NK-92 treated with Interleukin-12 subunit alpha and Interleukin-12 subunit beta, amount 100 ng/mL, for 24 hours (cell line): ENCODE measurements at regions not wholly inside any gene's neighbourhood (a gene's known extent, or its start where the extent isn't known, plus 50 kb on each side); places are given as distances from the start of the nearest gene placed in this dataset.

Experiments used
- DNase-seq: peaks from one replicate; lab custom pipeline; 2025; lab: John Stamatoyannopoulos, UW

DNA sequence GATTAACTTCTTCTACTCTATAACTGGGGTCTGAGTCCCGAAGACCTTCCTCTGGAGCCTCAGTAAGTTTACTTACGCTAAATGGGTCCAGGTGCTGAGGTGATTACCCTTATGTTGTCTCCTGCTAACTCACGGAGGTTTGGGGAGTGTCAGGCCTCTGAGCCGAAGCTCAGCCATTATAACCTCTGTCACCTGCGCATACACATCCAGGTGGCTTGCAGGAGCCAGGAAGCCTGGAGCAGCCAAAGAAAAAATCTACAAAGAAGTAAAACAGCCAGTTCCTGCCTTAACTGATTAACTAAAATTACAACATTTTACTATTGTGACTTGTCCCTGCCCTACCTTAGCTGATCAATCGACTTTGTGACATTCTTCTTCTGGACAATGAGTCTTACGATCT is 350.7 kb downstream of the GLRX3 start:
- DNase-seq: no peak

DNA sequence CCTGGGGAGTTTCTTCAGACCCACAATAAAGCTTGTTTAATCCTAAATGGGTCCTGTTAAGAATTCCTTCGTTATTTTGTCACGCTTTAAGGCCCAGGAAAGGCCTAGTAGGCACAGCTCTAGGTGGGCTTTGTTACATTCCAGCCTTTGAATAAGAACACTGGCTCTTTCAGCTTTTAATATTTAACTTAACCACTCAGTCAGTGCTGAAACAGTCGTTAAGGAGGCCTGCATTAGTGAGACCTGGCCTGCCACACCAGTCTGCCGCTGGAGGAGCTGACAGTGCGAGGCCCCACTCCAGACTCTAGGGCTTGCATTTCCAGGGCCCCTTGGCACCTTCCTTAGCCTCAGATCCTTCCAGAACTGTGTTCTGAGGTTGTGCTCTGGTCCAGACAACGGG is 351.4 kb downstream of the GLRX3 start:
- no peak for DNase-seq

DNA sequence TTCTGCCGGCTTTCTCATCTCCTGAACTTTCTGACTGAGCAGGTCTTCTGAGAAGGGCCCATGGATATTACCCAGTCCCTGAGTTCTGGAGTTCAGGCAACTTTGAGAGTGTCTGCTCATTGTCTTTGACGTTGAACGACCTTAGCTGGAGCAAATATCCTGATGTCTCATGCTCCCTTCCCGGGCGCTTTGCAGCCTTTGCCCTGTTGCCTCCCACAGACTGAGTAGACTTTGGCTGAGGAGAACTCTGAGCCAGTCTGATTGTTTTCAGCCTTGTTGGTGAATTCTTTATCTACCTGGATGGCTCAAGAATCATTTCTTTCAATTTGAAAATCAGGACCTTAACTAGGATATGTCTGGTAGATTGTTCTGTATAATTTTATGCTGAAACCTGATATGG is 353.7 kb downstream of the GLRX3 start:
- DNase-seq: no peak

- DNase-seq: no peak
Observed at GRCh38 chr10:130491011-130491692, 355.0 kb downstream of the GLRX3 start.

GRCh38 chr10:130491693-130492050 is 355.5 kb downstream of the GLRX3 start:
- no peak for DNase-seq

- no peak for DNase-seq
Observed at GRCh38 chr10:130492266-130492934, 356.2 kb downstream of the GLRX3 start.

DNA sequence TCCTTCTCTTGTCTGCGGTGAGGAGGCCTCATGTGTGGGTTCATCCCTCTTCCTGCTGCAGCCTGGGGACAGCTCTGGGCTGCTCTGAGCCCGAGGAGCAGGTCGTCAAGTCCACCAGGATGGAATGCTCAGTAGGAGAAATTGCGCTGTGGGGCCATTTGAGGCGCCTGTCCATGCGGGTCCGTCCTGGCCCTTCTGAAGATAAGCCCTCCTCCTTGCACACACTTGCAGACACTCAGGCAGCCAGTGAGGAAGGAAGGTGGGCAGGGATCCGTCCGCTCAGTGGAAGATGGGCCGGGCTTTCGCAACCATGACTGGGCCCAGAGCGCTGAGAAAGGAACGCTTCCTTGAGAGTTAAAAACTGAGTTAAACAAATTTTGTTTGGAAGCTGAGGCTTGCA is 356.8 kb downstream of the GLRX3 start:
- DNase-seq: no peak

DNA sequence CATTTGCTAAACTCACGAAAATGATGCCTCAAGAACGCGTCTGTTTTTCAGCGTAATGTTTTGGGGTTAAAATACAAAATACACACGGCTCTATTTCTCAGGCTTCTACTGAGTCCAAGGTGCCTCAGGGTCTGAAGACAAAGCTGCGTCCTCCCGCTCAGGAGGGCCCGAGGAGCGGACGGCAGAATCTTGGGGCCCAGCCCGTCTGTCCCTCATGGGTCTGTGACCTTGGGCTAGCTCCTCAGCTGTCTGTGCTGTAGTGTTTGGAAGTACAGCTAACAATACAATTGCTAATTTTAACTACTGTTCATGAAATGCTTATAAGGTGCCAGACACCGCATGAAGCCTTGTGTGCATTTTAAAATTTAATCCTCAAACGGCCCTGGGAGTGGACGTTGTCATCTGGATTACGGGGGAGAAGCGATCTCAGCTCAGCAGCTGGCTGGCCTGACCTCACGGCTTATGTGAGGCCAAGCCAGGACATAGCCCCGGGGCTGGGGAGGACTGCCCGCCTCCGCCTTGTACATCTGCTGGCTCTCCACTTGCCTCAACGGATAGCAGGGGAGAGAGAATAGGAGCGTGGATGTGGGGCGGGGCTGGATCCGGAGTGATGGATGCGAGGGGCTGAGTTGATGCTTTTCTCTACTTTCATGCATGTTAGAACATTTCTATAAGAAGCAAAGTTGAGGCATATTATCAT is 357.4 kb downstream of the GLRX3 start:
- DNase-seq: no peak

DNA sequence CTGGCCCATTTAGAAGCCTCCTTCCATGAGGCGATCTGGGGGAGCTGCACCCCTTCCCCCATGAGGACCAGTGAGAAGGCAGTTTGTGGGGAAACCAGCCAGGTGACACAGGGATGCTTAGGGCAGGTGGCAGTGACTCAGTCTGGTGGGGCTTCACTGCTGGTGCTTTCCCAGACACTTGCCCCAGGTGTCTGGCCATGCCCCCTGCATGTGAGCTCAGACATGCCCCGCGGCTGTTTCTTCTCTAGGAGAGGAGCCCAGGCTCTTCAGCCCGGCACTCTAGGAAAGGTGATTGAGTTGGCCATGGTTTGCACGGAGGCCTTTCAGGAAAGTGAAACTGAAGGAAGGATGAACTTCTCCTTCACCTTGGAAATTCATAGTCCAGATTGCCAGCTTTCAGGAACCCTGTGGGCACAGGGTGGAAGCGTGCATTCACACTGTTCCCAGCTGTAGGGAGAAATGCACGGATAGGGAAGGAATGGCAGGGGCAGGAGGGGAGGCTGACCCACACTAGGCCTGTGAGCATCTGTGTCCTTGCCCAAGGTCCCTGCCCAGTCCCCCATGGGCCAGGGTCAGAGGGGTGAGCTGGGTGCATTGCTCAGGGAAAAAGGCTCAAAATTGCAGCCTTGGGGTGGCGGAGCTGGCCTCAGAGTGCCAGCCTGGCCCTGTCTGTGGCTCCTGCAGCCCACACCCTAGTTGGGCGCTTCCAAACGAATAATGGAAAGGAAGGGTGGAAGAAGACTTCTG is 359.1 kb downstream of the GLRX3 start:
- no peak for DNase-seq

DNA sequence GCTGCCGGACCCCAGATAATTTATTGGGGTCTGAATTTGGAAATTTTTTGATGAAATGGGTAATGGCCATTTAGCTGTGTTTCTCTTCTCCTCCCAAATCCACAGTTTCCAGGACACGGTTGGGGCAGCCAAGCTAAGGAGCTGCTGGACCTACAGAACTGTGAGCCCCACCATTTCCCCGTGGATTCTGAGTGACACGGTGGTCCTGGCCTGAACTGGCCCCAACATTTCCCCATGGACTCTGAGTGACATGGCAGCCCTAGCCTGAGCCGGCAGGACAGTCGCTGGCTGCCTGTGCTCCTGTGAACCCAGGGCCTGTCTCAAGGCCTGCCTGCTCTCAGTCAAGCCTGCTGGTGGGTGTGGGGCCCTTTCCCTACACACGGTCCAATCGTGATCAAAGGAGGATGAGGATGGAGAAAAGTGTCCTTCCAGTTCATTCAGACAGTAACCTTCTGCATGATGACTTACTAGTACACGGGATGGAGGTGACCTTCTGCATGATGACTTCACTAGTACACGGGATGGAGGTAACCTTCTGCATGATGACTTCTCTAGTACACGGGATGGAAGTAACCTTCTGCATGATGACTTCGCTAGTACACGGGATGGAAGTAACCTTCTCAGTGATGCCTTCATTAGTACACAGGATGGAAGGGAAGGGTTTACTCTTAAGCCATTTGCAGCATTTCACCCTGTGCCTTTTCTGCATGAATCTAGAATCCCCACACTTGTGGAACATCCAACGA is 359.9 kb downstream of the GLRX3 start:
- no peak for DNase-seq

- no peak for DNase-seq
Observed at GRCh38 chr10:130497056-130498010, 361.1 kb downstream of the GLRX3 start.

GRCh38 chr10:130498042-130498441 is 361.9 kb downstream of the GLRX3 start:
- DNase-seq: no peak

GRCh38 chr10:130498934-130499333 is 362.7 kb downstream of the GLRX3 start:
- DNase-seq: no peak

GRCh38 chr10:130499541-130499940 is 363.4 kb downstream of the GLRX3 start:
- no peak for DNase-seq

- no peak for DNase-seq
Observed at GRCh38 chr10:130500261-130501000, 364.2 kb downstream of the GLRX3 start.

- DNase-seq: no peak
Observed at GRCh38 chr10:130507461-130507860, 371.3 kb downstream of the GLRX3 start.

DNA sequence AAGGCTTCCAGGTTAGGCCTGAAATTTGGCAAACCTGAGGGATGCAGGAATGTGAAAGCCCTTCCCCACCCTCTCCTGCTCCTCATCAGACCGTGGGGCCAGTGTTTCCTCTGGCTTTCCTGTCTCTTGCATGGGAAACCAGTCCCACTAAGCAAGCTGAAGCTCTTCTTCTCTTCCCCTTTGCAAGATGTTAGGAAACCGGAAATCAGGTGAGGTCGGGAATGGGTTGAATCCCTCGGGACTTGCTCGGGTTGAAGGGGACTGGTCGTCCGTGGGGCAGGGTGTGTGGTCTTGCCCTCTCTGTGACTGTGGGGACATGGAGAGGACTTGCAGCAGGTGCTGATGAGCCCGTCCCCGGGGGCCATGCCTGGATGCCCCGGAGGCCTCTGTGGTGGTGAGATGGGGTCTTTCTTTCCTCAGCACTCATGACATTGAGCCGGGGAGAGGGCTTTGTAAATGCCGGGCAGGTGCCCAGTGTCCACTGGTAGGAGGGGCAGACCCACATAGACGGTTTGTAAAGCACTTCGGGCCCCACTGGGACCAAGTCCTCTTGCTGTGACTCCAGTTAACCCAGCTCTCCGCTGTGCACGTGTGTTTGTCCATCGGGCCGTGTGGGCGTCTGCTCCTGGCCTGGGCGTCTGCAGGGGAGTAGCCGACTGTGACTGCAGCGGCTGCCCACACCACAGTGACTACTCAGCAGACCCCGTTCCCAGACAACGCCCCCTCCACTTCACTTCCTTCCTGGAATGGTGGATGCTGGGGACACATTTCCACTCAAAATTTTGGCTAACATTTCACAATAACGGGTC is 373.9 kb downstream of the GLRX3 start:
- DNase-seq: no peak

- no peak for DNase-seq
Observed at GRCh38 chr10:130510755-130511154, 374.6 kb downstream of the GLRX3 start.

DNA sequence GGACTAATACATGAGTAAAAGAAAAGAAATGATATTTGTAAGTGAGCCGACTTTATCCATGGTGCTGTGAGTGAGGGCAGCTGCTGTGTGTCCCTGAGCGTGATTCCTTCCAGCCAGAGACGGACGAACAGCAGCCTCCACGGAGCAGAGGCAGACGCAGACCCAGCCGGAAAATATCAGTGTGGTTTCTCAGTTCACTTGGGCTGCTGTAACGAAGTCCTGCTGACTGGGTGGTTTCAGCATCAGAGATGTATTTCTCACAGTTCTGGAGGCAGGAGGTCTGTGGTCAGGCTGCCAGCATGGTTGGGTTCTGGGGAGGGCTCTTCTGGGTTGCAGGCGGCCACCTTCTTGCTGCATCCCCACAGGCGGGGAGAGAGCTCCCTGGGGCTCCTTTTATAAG is 375.6 kb downstream of the GLRX3 start:
- no peak for DNase-seq
